ENCODE measurements at regions not wholly inside any gene's neighbourhood (a gene's known extent, or its start where the extent isn't known, plus 50 kb on each side); places are given as distances from the start of the nearest gene placed in this dataset.
"Not testable (repeated sequence)": the region's sequence is repeated elsewhere in the genome, so short reads cannot be mapped to it uniquely, and the experiment has no call there.

DNA sequence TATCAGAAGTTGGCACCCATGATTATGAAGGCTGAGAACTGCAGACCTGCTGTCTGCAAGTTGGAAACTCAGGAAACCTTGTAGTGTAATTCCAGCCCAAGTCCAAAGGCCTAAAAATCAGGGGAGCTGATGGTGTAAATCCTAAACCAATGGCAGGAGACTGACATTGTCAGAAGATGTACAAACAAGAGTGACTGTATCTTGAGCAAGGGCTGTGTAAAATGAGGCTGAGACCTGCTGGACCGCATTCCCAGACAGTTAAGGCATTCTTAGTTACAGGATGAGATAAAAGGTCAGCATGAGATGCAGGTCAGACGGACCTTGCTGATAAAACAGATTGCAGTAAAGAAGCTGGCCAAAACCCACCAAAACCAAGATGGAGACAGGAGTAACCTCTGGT is 147.7 kb downstream of the COG6 start:
- no peak for DNase-seq

DNA sequence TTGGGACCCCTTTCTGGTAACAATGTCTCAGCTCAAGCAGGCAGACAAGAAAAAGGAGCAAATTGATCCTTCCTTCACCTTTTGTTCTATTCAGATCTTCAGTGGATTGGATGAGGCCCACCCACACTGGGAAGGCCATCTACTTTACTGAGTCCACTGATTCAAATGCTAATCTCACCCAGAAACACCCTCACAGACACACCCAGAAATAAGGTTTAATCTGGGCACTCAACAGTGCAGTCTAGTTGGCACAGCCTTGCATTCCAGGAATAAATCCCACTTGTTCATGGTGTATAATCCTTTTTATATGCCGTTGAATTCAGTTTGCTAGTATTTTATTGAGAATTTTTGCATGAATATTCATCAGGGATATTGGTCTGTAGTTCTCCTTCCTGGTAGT is 148.4 kb downstream of the COG6 start:
- DNase-seq = no peak

DNA sequence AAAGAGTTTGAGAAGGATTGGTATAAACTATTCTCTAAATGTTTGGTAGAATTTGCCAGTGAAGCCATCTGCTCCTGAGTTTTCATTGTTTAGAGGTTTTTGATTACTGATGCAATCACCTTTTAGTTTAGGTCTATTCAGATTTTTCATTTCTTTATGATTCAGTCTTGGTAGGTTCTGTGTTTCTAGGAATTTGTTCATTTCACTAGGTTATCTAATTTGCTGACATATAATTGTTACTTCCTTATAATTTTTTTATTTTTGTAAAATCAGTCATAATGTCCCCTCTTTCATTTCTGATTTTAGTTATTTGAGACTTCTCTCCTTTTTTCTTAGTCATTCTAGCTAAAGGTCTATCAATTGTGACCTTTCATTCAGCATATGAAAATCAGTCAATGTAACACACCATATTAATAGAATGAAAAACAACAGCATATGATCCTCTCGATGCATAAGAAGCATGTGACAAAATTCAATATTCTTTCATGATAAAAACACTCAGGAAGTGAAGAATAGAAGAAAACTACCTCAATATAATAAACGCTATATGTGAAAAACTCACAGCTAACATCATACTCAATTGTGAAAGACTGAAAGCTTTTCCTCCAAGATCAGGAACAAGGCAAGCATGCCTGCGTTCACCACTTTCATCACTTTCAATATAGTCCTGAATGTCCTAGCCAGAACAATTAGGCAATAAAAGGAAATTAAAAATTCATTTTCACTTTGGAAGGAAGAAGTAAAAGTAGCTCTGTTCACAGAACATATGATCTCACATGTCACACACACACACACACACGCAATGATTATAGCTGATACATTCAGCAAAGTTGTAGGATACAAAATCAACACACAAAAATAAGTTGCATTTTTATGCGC is 149.1 kb downstream of the COG6 start:
- no peak for DNase-seq

DNA sequence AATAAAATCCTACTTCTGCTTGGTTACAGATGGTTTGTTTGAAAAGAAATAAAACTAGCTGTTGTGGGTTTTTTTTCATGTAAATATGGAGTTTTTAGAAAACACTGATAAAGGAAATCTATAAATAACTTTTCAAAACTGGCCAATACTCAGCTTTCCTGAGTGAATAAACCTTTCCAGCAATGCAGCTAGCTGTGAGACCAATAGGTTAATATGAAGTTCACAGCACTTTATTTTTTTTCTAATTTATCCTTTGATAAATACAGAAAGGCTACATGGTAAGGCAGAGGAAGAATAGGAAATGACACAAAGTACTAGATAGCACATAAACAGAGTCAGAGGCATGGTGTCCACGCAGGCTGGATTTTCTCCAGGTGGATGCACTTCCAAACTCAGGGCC is 154.0 kb downstream of the COG6 start:
- no peak for DNase-seq

DNA sequence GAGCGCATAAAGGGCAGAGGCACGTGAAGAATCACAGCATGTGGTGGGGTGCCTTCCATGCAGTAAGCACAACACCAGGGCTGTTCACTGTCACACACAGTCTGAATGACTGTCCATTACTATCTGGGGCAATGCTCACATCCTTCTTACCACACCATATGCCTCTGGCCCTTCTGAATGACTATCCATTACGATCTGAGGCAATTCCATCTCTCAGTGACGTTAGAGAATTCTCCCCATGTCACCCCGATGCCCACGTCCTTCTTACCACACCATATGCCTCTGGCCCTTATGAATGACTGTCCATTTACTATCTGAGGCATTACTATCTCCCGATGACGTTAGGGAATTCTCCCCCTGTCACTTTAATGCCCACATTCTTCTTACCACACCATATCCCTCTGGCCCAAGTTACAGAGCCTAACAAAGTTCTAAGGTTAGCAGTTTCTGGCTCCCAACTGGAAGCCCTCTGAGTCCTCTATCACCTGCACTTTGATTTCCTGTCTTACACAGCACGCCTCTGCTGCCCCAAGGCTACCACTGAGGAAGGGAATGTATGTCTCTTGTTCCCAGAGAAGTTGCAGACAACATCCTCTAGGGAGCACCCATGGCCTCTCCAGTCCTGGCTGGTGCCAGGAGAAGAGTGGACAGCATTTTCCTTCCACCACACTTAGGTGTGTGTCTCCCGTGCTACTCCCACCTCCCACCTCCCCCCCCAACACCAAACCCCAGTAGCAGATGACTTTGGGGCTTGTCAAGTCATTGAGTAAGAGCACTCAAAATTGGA is 154.8 kb downstream of the COG6 start:
- DNase-seq = no peak

DNA sequence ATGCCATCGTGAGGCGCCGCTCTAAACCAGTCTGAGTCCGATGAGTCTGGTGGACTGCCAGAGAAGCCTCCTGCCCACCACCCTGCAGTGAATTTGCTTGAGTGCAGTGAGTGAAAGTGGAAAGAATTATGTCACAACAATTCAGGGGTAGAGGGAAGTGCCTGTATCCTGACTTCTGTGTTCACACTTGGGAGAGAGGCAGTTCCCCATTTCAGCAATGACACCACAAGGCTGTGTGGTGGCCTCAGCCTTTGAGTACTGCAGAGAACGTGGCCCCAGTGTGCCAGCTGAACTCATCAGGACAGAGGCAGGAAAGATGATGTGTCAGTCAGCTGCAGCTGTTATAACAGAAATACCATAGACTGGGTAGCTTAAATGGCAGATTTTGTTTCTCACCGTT is 155.6 kb downstream of the COG6 start:
- no peak for DNase-seq

GRCh38 chr13:39811696-39812095 is 156.2 kb downstream of the COG6 start:
- DNase-seq = no peak

DNA sequence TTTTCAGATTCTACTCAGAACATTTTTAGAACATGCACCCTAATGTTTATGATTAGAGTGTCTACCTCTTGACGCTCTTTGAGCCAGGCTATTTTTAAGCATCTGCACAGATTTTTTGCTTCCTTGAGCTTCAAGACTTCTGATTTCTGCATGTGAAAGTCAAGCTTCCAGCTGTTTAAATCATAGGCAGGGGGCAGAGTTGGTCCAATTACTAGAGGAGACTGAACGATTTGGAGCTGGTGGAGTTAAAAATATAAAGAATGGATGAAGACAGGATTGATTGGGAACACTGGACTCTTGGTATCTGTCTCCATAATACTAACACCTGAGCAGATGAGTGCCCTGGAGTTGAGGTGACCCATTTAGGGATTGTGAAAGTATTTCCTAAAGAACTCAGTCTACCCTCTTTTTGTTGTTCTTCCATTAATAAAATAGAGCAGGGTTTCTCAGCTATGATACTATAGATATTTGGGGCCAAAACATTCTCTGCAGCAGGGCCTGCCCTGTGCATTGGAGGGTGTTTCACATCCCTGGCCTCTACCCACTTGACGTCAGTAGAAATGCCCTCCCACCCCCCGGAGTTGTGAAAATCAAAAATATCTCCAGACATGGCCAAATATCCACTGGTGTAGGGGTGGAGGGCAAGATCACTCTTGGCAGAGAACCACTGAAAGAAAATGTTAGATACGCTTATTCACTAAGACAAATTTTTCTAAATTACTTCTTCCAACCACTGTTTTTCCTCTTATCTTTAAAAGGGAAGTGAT is 160.1 kb downstream of the COG6 start:
- DNase-seq = no peak

- DNase-seq = no peak
These were observed 161.5 kb downstream of the COG6 start for GRCh38 chr13:39816936-39817335.

DNA sequence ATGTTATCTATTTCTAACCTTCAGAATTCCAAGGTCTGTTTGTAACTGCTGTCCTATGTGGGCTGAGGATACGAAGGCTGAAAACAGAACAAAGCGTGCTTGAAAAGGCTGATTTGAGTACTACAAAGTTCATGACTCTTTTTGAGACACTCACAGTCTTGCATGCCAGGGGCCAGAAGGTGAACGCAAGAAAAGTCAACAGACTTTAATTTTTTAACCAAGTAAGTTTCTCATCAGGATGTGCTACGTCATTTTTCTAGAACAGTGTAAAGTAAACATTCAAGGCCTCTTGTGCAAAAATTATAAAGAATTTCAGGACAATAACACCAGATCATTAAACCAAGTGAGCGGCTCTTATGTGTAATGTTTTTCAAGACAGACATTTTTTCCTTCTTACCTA is 163.5 kb downstream of the COG6 start:
- DNase-seq = no peak

DNA sequence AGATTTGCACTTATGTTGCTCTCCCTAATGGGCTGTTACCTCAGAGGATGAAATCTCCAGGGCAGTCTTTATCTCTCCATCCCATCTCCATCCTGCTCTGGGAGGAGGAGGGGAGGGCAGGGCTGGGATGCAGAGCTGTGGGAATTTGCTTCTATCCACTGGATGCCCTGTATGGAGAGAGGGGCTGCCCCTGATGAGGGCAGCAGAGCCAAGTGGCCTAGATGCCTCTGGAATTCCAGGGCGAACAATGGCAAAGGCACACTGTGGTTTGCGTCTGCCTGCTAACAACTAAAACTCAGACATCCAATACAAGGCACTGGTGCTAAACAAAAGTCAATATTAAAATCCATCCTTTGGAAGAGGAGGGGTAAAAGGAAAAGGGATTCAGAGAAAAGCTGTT is 165.1 kb downstream of the COG6 start:
- DNase-seq = no peak

DNA sequence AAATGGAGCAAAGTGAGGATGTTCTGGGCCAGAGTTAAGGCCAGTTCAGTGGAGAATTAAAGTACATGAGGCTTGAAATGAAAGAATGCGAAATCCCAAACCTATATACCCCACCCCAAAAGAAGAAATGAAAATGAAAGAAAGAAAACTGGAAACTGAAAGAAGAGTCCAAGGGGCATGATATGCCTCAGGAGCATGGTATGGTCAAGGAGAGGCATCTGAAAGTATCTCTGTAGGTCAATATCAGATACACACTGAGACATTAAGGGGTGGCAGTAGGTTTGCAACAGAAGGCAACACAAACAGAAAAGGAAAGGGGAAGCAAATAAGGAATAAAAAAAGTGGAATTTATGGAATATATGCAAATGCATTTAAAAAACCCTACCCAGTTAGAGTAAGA is 166.5 kb downstream of the COG6 start:
- no peak for DNase-seq

DNA sequence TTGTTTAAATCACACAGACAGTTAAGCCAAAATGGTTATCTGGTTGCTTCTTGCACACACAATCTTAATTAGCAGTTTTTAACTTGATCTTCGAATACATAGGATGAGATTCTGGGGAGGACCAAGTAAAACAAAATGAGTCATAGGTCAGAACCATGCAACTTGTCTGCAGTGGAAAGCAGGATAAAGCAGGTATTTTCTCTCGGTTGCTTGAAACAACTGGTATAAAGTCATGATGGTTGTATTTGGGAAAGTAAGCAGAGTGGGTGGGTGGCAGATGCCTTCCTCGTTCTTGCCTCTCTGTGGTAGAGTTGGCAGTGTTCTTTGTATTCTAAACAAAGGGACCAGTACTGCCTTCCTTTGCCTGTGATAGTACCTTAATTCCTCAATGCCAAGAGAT is 167.0 kb downstream of the COG6 start:
- DNase-seq = no peak

- DNase-seq = no peak
These were observed 167.7 kb downstream of the COG6 start for GRCh38 chr13:39823063-39823713.

- no peak for DNase-seq
These were observed 170.4 kb downstream of the COG6 start for GRCh38 chr13:39825886-39826285.

DNA sequence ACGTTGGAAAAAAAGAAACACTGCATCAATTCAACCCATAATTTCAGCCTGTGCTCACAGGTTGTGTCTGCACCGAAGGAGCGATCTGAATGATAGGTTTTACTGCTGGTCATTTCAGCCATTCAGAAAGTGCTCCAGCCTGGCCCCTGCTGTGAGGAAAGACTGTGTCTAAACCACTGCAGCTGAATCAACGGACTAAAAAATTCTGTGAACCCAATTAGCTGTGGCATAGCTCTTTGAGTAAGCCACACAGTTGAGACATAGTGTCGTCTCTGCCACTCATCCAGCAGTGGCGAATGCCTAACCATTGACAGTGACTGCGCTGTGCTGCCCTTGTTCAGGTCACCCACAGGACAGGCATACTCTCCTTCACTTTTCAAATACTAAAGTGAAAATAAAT is 179.8 kb downstream of the COG6 start:
- DNase-seq = no peak

GRCh38 chr13:39836038-39836437 is 180.6 kb downstream of the COG6 start:
- no peak for DNase-seq

GRCh38 chr13:39837866-39838265 is 182.4 kb downstream of the COG6 start:
- DNase-seq = not testable (repeated sequence)

DNA sequence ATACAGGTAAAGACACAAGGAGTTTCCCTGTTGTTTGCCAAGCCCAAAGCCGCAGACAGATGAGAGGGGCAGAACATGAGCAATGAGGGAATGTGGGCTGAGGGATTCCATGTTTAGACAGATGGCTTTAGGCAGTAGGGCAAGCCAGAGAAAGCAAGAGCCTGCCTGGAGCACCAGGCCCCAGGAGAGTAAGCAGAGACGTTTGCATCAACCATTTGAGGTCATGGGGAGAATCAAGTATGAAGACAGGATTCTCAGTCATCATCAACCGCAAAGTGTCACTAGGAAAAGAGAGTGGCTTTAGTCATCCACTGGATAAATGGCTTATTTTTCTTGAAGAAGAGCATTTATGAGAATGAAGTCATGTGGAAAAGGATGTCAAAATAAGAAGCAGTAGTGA is 184.7 kb downstream of the COG6 start:
- DNase-seq = no peak

DNA sequence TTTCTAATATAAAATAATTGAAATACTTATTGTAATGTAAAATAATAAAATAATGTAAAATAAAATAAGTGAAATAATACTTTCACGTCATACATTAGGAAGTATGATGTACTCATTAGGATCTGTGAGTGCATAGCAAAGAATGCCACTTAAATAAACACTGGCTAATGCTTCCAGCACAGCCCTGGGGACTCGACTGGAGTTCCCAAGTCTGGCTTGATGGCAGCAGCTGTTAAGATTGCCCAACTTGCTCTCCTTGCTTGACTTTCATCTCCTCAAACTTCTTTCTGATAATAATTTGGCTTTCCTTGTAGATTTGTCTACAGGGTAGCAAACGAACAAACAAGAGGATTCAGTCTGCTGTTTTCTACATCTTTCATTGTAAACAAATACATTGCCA is 191.9 kb downstream of the COG6 start:
- DNase-seq = no peak

GRCh38 chr13:39855236-39855635 is 199.8 kb downstream of the COG6 start:
- no peak for DNase-seq

GRCh38 chr13:39856714-39857113 is 201.3 kb downstream of the COG6 start:
- DNase-seq = no peak
